C1 segment of cervical spinal cord (tissue), 14 donors: ENCODE measurements at regions not wholly inside any gene's neighbourhood (a gene's known extent, or its start where the extent isn't known, plus 50 kb on each side); places are given as distances from the start of the nearest gene placed in this dataset.
A peak's percentile ranks its signal among the peaks of the same experiment; 100 is the strongest.

Source experiments
- DNase-seq, 14 donors: peaks; one replicate each; lab custom pipeline; 2025; lab: John Stamatoyannopoulos, UW

DNA sequence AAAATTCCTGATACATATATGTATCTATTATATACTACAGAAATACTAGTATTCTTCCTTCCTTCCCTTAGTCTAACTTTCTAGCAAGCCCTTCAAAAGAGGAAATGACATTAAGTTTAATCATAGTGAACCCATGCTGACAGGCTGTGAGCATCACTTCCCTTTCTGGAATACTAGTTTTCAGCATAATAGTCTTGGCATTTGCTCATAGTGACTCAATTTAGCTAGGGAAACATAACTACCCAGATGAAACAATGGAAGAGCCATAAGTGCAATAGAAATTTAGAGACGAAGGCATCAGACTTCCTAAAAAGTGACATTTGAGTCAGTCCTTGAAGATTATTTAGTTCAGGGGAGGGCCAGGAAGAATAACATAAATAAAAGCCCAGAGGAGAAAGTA, 184.5 kb upstream of the CRY1 start:
- DNase-seq: no peak

DNA sequence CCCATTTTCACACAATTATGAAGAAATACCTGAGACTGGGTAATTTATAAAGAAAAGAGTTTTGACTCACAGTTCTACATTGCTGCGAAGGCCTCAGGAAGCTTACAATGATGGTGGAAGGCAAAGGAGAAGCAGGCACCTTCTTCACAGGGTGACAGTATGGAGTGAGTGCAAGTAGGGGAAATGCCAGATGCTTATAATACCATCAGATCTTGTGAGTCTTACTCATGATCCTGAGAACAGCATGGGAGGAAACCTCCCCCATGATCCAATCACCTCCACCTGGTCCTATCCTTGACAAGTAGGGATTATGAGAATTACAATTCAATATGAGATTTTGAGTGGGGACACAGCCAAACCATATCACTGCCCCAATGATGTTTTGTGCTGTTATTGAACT, 189.3 kb upstream of the CRY1 start:
- DNase-seq: no peak

DNA sequence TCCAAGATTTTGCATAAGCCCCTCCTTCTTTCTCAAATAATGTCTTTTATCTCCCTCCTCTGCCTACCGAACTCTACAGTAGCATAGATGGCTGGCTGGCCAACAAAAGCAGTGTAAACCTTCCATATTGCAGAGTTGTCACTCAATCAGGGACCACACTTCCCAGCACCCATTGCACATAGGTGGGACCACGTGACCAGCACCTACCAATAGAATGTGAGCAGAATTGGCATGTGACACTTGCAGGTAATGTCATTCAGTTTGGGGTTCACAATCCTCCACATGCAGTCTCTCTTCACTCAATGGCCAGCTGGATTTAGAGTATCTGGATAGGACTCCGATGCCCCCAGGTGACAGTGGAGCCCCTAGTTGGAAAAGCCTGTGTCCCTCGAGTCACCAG, 190.3 kb upstream of the CRY1 start:
- DNase-seq: no peak

DNA sequence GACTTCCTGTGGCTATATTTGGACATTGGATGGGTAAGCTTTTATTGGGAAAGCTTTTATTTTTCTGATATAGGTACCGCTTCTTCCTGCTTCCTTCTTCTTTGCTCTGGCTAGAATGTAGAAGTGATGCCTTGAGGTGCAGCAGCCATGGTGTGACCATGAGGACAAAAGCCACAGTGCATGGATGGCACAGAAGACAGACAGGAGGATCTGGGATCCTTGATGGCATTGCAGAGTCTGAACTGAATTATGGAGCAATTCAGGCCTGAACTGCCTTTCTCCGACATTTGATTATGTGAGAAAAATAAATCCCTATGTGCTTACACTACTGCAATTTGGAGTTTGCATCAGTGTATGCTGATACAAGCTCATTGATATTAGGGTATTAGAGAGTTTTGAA, 191.3 kb upstream of the CRY1 start:
- DNase-seq: no peak

DNA sequence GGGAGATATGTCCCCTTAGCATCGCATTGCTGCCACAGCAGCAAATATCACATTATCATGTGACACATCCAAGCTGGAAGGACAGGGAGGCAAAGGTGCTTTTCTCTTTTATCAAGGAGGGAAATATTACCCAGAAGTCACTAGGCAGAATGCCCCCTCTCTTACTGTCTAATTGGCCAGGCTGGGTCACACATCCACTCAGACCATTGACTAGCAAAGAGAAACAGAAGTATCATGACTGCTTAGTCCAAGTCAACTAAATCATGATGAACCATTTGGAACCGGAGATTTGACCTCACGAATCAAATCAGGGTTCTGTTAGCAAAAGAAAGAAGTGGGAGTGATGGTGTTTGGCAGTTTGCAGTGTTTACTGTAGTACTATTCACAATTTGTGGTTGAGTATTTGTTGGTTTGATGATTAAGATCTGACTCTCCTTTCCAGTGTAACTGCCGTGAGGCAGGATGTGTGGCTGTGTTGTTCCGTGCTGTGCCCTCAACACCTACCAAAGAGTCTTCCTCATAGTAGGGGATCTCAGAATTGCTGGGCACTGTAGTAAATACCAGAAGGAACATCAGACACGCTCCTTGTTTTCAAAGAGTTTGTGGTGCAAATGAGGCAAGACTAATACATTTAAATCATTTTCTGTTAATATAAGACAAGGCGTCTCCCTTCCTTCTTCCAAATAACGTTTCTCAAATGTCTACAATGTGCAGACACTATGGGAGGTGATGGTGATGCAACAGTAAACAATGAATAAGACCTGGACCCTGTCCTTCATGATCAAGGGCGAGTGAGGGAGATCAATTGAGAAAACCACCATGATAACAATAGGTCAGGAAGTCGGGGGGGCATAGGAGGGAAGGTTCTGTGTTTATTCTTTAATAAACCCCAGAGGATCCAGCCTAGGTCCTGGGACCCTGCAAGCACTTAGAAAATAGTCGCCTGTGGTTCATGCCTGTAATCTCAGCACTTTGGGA, 194.4 kb upstream of the CRY1 start:
- no peak for DNase-seq

DNA sequence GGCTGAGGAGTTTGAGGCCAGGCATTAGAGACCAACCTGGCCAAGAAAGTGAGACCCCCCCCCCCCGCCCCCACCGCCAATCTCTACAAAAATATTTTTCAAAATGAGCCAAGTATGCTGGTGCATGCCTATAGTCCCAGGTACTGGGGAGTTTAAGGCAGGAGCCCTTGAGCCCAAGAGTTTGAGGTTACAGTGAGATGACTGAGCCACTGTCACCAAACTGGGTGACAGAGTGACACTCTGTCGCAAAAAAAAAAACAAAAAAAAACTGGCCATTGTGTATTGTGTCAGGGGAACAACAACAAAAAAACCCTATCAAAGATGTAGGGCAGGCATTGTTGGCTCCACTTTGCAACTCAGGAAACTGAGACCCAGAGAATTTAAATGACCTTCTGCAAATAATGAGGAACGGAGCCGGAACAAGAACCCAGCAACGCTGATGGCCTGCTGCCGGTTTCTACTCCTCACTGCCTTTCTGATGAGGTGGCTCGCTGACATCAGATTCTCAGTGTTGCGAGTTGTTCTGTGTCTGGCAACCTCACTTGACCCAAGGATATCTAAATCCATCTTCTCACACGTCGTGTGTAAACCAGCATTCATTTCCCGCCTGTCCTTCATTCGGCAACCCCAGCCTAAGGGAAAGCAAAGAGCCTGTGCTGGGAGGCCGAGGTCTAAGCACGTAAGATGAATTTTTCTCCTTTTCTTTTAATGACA, 195.2 kb upstream of the CRY1 start:
- no peak for DNase-seq

DNA sequence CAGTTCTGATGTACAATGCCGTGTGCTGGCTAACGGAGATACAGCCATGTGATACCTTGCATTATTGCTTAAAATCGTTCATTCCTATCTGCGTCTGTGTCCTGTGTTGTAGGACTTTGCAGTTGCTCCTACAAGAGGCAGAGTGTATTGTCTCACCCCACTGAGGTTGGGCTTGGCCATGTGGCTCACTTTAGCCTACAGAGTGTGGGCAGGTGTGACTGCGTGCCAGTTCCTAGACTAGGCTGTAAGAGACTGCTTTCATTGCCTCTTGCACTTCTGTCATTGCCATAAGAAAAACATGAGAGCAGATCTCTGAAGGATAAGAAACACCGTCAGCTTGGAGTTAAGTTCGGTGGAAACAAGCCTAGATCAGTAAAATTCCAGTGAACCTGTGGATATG, 197.7 kb upstream of the CRY1 start:
- no peak for DNase-seq

DNA sequence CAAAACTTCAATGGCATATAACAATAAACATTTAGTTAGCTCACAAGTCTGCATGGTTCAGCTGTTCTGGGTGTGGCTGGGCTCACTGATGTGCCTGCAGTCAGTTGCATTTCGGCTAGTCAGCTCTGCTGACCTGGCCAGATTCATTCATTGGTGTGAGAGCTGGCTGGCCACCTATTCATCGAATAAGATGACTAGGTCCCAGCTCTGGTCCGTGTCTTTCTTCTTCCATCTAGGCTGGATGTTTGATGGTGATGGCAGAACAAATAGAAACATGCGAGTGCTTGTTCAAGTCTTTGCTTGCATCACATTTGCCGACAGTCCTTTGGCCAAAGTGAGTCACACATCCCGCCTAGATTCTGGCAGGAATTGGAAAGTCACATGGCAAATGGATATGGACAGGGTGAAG, 203.3 kb upstream of the CRY1 start:
- no peak for DNase-seq

DNA sequence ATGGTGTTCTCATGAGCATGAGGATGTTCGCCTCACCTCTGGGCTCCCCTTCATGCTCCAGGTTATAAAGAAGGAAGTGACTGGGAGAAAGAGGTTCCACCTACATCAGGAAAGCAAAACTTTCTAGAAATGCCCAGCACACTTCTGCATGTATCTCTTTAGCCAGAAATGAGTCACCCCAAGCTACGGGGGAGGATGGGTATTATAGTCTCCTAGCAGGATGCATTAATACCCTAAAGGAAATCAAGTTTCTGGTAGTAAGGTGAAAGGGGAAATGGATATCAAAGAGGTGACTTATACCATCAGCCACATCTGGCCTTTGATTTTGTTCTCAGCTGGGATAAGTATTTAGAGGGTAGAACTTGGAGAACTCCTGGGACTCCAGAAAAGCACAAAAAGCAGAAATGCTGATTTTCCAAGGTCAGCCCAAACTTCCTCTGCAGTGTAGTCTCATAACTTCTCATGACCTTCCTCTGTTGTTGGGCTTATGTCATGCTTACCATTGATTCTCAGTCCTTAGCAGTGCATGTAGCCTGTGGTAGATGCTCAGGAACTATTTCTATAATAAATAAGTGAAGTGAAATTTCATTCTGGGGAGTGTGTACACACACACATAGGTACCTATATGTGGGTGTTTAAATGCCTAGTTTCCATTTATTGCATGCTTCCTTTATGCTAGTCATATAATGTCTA, 209.4 kb upstream of the CRY1 start:
- DNase-seq: no peak

DNA sequence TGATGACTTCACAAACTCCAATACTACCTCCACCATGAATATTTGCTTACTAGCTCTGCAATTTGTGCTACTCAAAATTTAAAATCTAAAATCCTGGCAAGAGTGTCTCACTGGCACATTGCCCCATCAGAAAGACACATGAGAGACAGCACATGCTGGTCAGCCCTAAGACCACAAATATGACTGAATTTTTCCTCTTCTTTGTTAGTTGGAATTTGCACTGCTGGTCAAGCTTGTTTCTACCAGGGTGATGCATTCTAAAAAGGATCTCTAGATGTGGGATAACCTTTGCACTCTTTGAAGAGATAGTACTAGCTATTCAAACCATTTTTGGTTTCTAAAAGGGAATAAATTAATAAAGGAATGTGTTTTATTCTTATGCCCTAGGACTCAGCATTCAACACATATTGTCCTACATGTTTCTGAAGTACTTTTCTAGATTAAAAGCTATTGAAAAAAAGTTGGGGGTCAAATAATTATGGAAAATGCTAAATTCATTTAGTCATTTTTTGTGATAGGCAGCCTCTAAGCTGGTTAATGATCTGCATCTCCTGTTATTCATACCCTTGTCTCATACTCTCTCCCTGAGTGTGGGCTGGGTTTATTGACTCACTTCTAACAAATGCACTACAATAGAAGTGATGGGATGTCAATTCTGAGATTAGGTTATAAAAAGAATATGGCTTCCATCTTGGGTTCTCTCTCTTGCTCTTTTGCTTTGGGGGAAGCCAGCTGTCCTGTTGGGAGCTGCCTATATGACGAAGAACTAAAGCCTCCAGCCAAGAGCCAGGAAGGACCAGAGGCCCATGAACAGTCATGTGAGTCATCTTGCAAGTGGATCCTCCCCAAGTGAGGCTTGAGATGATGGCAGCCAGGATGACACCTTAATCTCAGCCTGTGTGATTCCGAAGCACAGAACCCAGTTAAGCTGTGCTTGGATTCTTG, 211.5 kb upstream of the CRY1 start:
- no peak for DNase-seq

DNA sequence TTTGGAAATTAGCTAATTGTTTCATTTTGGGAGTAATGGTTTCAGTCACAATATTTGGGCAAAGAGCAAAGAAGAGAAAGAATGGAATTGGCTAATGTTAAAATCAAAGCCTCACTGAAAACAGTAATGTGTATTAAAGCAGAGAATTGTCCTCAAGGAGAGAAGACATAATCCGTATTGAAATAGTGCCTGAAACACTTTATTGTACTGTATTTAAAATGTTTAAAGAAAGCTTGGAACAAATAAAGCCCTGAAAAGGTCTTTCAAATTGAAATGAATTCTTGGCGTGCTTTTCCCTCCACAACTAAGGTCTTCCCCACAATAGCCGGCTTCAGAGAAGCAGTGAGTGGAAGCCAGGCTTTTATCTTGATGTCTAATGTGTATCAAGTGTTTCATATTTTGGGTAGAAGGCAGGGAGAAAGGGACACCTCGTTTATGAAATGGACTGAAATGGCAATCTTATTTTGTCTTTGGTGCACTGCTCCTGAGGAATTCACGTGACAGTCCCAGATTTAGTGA, 212.9 kb upstream of the CRY1 start:
- DNase-seq: no peak

DNA sequence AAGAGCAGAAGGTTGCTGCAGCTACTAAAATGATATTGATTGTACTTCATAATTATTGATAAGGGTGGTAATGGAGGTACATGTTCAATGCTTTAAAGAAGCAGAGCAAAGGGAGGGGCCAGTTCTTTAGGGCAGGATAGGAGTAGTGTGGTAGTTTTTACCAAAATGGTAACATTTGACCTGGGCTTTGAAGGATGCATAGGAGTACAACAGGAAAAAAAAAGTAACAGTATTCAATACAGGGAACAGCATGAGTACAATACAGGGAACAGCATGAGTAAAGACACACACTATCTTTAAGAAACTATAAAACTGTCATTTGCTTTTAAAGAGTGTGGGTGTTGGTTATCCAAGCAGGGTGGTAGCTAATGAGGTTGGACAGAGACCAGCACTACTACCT, 215.0 kb upstream of the CRY1 start:
- no peak for DNase-seq

DNA sequence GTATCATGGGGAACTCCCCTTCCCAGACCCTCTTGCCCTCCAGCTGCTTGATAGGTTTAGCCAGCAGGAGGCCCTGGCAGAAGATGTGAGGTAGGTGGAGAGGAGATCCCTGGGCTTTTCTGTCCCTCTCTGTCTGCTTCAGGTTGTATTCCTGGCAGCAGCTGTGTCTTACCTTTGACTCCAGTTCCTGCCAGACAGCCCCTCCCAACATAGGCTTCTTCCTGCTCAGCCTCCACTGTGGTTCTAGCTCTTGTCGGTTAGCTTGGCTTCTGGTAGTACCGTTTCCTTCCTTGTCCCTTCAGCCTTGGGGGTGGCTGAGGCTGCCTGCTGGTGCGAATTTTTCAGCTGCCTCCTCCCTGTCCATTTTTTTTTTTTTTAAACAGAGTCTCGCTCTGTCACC, 215.7 kb upstream of the CRY1 start:
- DNase-seq: no peak

DNA sequence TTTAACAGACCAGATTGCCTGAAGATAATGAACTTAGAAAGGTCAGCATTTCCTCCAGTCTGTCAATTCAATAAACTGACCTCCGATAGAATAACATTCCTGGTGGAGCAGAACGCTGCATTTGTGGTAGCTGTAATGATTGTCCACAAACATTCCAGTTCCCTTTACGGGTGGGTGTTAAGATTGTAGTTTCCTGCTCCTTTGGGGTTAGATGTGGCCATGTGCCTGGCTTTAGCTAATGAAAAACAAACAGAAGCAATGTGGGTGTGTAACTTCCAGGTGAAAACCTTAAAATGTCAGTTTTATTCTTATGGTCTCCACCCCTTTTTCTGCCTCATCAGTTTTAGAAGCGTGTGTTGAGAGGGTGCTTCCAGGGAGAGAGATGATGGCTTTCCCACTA, 217.3 kb upstream of the CRY1 start:
- DNase-seq: no peak

DNA sequence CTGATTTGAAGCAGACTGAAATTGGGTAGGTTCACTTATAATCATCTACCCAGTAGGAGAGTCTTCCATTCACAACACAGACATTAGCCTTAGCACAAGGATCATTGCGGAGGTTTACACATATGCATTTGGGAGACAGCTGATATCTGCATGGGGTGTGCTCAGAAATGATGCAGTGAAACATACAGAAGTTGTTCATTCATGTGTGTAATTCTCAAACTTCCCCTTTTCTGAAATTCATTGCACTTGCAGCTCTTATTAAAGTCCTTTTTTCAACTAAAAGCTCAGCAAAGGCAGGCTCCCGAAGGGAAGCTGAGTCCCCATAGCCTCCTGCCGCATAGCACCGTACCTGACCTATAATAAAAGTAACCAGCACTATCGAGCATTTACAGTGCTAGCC, 218.3 kb upstream of the CRY1 start:
- DNase-seq: no peak

DNA sequence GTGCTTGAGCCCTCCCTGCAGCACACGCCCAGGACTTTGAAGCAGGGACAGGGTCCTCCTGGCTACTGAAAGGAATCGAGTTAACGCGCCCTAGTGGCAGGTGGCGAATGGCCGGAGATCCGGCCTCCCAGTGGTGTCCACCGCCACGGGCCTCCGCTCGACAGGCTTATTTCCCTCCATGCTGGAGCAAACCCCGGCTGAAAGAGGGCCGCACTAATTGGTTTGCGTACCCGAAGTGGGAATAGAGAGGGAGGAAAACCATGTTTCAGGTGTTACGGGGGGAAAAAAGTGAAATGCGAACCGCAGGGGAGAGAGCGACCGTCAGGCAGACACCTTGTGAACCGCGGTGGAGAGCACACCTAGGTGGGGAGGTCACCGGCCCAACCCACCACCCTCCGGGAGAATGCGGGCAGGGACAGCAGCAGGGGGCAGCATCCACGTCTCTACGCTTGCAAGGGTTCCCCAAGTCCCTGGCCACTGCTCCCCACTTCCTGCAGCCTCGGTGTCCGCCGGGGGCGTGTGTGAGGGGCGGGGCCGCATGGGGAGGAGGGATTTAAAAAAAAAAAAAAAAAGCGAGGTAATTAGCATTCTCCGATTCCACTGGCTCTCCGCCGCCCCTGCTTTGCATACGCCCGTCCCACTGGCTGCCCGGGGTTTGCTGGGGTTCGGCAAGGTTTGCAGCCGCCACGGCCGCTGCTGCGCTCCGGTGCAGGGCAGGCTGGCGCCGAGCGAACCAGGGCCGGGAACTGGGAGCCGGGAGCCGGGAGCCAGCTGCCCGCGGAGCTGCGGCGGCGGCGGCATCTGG, 224.6 kb upstream of the CRY1 start:
- peak in 10 of 14 donors; percentile 16 to 73 (median 36) for DNase-seq

DNA sequence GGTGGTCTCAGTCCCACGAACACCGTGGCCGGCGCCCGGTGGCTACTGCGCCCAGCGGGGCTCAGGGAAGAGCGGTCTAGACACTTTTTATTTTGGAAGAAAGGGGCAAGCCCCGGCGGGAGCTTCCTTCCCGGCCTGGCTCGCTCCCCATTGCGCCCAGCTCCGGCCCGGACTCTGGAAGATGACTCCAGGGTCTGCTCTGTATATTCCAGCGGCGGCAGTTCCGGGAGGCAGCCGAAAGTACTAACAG, 225.1 kb upstream of the CRY1 start:
- DNase-seq: peak in 1 of 14 donors; percentile 20

DNA sequence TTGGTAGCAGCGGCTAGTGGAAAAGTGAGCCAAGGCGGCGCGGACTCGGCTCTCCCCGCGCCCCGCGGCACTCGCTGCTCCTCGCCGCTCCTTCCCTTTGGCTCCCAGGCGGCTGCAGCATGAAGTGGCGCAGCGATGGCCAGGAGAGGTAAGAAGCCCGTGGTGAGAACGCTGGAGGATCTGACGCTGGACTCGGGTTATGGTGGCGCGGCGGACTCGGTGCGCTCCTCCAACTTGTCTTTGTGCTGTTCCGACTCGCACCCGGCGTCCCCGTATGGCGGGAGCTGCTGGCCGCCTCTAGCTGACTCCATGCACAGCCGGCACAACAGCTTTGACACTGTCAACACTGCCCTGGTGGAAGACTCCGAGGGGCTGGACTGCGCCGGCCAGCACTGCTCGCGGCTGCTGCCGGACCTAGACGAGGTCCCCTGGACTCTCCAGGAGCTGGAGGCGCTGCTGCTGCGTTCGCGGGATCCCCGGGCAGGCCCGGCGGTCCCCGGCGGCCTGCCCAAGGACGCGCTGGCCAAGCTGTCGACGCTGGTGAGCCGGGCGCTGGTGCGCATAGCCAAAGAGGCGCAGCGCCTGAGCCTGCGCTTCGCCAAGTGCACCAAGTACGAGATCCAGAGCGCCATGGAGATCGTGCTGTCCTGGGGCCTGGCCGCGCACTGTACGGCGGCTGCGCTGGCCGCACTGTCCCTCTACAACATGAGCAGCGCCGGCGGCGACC, 225.6 kb upstream of the CRY1 start:
- peak in 2 of 14 donors; percentile 10 to 17 for DNase-seq

DNA sequence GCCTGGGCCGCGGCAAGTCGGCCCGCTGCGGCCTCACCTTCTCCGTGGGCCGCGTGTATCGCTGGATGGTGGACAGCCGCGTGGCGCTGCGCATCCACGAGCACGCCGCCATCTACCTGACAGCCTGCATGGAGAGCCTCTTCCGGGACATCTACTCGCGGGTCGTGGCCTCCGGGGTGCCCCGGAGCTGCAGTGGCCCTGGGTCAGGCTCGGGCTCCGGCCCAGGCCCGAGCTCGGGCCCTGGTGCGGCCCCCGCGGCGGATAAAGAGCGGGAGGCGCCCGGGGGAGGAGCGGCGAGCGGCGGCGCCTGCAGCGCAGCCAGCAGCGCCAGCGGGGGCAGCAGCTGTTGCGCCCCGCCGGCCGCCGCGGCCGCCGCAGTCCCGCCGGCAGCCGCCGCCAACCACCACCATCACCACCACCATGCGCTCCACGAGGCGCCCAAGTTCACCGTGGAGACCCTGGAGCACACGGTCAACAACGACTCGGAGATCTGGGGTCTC, 226.2 kb upstream of the CRY1 start:
- DNase-seq: peak in 1 of 14 donors; percentile 10
